GOT3 (cell line): ENCODE measurements at regions not wholly inside any gene's neighbourhood (a gene's known extent, or its start where the extent isn't known, plus 50 kb on each side); places are given as distances from the start of the nearest gene placed in this dataset.

ENCODE experiments used
- DNase-seq: peaks from one replicate; lab custom pipeline; 2025; ENCODE audit warnings: mixed read lengths; lab: John Stamatoyannopoulos, UW

DNA sequence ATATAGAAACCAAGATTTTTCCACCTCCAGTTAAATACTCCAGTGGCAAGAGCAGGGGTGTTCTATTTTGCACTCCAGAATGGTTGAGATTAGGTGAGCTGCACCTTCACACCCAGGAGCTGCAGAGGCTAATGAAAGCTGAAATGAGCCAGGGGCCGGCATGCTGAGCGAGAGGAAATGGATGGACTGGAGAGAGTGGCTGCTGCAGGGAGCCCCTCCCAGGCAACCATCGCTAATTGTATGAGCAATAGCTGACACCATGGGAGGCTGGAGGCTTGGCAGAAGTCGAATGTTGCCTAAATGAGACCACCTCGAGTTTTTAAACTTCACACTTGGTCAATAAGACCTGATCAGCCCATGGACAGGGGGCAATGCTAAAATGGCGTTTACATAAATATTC is 301.8 kb upstream of the TMPO start:
- no peak for DNase-seq

DNA sequence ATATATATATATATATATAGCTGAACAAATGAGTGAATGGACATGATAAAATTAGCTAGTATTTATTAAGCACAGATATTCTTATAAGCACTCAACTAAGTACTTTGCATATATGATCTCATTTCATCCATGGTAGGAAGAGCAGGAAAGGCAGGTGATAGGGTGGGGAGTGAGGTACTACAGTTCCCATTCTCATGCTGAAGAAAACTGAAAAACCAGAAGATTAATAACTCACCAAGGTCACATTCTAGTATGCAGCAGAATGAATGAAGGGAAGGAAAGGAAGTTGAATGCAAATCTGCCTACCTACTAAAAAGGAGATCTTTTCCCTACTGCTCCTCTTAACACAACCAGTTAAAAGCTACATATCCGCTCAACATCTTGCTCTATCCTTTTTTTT is 298.1 kb upstream of the TMPO start:
- DNase-seq = no peak

DNA sequence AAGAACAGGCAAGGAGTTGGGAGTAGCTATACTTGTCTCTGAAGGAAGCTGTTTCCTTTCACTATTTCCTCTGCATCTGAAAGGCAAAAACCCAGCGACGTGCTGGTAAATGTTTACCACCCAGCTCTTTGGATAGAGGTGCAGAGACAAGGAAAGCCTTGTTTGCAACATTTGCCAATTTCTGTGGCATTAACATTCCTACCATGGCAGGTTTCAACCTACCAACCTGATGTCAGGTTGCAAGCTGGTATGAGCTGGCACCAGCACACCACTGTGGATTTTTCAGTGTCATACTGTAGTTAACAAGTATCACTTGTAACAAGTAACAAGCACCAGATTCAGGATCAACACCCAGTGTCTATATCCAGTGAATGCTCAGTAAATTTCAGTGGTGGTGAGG is 294.8 kb upstream of the TMPO start:
- no peak for DNase-seq

DNA sequence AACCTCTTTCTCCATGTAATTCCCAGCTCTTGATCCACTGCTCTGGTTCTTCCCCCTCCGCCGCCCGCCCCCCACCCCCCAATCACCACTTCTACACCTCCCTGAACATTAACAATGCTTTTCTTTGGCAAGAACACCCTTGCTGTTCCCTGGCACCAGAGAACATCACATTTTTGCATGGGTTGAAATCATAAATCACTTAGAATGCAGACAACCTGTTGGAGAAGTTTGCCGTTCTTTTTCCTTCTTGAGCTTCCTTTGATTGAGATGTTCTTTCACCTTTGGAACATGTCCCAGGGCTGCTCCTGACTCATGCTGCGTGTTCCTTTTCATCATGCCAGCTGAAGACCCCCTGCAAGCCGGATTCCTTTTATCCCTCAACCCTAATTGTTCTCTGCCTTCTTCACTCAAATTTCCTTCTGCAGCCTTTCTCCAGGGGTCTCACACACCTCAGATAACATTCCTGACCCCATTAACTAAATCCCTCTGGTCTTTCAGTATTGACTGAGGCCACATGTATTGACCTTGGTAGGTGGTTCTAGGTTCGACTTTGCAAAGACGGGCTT is 294.1 kb upstream of the TMPO start:
- DNase-seq = no peak

DNA sequence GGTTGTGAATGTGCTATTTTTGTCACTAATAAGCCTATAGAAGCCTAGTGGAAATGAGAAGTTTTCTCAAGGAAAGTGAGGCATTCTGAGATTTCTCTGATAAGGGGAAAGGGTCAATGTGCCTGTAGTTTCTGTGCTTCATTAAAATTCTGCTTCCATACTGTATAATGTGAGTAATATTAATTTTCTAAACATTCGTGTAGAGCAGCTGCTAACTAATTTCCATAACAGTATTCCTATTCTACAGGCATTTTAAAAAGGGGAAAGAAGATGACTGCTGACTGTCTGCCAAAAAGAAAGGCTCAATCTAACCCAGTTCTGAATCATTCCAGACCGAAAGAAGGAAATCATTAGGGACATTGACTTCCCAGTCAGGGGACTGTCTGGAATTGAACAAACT is 293.3 kb upstream of the TMPO start:
- DNase-seq = no peak

DNA sequence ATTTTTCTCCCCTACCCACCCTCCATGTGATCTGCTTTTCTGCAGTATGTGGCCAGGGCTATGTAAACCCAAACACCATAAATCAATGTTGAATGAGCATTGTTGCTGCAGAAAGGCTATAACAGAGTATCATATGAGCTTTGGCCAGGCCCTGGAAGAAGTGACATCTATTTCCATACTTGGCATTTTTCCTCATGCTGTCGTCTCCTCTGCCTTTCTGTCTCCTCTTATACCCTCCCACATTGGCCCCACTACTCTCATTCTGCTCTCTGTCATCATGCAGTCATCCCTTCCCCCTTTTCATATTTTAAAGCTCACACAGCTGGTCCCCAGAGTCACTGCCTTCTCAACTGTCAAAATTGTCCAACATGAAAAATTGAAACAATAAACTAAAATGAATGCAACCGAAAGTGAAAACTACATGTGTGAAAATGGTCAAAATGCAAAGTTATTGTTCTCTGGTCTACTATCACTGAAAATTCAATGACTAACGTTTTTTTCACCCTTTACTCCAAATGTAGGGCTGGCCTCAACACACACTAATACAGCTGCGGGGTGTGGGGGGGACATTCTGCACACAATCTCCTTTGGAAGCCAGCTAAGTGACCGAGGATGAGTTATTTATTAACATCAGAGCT is 290.7 kb upstream of the TMPO start:
- no peak for DNase-seq

DNA sequence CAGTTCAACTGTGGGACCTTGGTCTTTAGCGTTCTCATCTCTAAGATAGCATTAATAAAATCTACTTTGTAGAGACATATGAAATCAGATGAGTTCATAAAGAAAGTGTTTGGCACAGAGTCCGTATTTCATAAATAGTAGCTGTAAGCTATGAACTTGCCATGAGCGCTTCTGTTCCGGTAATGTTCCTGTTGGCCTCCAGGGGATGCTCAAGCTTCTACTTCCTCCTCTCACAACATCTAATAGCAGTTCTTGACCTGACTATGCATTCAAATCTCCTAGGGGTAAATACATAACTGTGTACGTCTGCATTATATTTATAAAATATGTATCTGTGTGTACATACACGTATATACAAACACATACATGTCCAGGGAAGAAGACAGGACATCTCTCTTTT is 288.2 kb upstream of the TMPO start:
- DNase-seq = no peak

DNA sequence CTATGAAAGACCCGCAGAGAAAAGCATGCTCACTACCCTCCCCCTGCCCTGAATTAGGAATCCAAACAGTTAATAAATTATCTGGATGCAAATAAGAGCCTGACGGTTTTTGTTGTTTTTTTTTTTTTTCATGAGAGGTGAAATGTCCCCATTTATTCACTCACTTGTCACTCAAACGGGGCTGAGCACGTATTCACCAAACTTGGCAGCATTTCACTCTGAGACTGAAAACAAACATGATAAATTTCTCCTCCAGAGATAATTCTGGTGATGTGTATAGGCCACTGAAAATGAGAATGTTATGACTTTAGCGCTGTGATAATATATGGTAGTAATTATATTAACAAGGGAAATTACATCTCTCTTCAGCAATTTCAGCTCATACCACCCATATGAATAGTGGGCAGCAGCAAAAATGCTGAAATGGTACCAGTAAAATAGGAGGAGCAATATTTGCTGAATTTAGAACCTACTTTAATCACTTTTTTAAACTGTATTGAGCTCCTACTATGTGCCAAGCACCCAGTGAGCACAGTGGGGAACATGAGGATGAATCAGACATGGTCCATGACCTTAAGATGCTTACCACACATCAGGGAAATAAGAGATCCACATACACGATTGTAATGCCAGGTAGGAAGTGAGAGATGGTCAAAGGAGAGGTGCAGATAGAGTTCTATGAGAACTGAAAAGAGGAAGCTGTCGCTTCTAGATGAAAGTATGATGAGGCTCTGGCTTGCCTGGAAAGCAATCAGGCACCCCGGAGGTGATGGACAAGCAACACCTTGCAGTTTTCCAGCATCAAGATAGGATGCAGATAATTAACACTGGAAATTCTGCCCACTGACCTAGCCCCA is 286.5 kb upstream of the TMPO start:
- no peak for DNase-seq

DNA sequence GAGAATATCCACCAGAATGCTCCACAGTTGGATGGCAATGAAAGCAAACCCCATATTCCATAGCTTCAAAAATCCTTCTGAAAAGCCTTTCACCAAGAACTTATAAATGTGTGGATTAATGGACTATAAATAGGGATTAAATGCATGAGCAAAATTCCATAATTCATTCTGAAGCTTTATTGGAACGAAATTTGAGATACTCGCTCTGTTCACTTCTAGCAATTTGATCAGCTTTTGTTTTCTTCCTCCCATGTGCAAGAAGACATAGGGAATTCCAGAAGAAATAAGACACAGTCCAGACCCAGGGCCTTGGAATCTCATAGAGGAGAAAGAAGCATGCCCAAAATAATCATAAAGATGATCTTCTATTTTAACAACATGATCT is 285.9 kb upstream of the TMPO start:
- DNase-seq = no peak

DNA sequence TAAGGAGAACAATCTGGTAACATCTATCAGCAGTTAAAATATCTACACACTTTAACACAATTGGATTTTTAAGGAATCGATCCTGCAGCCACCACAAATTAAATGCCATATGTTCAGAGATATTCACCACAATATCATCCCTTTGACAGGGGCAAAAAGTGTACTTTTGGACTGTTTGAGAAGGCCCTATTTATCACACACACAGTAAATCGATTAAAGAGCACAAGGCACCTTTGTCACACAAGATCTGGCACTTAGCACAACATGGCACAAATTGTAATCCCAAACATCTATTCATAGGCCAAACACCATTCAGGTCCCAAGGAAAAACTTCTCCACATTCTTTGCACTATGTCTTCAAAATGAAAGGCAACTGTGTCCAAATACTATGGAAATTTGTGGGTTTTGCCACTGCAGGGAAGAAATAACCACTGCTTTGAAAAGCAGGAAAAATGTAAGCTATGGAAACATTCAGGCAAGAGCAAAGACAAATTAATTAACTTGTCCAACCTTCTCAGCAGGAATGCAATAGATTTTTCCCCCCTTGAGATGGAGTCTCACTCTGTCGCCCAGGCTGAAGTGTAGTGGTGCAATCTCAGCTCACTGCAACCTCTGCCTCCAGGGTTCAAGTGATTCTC is 282.5 kb upstream of the TMPO start:
- no peak for DNase-seq

DNA sequence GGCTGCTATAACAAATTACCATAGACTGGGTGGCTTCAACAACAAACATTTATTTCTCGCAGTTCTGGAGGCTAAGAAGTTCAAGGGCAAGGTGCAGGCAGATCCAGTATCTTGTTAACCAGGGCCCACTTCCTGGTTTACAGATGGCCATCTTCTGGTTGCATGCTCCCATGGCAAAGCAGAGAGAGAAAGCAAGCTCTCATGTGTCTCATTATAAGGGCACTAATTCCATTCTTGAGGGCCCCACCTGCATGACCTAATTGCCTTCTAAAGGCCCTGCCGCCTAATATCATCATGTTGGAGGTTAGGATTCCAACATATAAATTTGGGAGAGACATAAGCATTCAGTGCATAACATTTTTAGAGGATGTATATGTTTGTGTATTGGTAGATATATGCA is 280.1 kb upstream of the TMPO start:
- no peak for DNase-seq

DNA sequence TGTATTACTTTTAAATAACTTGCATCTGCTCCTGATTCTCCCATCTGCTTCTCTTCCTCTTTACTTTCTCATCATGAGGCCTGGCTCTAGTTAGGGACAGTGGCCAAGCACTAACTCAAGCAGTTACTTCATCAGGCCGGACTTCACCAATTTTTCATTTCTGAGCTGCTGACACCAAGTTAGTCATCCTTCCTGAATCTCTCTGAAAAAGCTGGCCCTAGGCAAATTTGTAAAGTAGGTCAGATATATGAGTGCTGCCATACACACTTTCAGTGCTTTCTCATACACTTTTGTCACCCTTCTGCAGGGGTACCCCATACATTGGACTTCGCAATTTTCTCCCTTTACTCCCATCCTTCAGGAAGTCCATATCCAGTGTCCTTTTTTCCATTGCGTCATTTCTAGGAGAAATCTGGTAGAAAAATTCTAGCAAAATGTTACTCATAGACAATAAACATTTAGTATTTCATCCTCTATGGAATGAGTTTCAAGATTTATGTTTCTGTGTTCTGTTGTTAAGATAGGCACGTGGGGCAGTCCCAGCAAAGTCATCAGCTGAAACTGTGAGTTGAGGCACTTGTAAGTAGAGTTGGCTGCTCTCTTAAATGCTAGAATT is 276.8 kb upstream of the TMPO start:
- DNase-seq = no peak

DNA sequence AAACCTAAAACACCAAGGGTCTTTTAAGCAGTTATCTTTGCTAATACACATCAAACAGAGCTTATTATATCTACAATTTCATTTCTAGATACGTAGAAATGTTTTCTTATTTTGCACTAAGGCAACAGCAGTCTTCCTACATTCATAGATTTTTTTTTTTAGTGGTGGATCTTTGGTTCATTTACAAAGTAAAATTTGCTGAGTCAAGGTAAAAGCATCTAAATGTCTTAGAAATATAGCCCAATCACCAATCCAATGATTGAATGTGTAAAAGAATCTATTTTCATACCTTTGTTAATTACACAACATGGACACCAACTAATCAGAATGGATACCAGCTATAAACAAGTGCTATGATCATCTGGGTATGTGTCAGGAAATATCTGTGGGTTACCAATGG is 272.2 kb upstream of the TMPO start:
- no peak for DNase-seq

DNA sequence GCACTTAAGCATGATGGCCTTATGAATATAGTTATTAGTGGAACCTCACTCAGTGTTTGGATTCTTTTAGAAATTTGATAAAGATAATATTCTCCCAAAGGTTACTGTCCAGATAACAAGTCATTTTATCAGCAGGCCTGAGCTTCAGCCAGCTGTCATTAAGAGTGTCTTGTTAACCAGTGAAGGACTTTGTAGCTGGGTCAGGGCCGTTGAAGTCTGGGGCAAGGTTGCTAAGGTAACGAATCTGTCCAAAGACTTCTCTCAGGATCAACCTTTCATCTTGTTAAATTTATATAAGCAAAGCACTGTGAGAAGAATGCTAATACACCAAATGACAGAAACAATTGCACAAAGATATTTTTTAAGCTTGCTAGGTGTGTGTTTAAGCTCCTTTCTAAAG is 271.3 kb upstream of the TMPO start:
- no peak for DNase-seq

DNA sequence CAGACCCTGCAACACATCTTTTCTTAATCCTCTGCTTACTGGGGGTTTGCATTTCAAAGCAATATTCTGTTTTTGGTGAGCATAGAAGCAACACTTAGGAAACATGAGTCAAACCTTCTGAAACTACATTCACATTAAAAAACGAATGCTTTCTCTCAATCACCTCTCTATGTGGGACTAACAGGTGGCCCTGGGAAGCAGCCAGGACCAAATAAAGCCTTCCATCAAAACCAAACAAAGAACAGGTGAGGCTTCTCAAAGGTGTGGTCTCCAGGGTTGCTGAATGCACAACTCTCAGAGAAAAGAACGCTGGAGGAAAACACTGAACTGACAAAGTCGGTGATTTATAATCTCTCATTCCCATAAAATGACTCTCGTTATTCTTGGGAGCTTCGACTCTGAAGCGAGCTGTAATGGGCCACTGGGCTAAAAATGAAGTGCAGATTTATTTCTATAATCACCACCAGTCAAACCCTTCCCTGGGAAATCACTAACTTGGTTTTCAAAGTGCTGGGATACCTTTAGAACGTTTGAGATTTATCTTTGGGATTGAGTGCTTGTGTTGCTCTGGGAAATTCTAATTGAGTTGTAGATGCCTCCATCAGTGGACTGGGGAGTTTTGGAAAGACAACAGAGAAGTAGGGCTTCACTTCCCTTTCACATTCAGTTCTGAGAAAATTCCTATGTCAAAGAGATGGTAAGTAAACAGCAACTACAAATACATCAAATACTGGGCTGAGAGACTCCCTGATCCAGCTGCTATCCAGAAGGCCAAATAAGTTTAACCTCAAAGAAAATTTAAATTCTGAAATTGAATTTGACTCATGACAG is 262.0 kb upstream of the TMPO start:
- DNase-seq = no peak

DNA sequence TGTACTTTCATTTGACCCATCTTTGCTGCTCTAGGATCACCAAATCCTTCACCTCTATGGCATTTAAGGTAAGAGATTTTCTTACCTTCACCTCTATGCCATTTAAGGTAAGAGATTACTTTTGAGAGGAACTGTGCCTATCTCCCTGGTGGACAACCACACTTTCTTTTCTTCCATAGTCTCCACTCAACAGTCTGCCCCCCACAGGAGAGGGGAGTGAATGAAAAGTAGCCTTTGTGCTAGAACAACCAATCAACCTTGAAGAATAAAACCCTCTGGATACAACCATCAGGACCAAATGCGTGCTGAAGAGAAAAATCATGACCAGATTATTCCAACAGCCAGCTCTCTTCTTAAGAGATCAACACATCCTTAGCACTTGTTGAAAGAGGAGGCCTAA is 258.6 kb upstream of the TMPO start:
- DNase-seq = no peak

DNA sequence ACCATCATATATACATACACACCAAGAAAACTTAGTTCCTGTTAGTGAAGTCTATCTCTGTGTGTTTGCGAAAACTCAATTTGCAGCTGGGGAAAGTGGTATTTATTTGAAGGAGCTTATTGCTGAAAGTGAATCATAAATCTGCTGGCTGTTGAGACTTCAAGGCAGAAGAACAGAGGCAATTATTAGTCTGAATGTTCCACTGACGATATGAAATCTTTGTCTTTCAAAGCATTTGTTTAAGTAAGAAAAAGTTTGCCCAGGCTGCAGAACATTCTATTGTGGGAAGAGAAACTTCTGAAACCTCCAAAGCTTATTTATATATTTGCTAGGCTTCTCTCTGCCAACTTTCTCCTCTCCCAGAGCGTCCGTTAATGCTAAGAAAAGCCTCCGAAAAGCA is 255.7 kb upstream of the TMPO start:
- DNase-seq = no peak

DNA sequence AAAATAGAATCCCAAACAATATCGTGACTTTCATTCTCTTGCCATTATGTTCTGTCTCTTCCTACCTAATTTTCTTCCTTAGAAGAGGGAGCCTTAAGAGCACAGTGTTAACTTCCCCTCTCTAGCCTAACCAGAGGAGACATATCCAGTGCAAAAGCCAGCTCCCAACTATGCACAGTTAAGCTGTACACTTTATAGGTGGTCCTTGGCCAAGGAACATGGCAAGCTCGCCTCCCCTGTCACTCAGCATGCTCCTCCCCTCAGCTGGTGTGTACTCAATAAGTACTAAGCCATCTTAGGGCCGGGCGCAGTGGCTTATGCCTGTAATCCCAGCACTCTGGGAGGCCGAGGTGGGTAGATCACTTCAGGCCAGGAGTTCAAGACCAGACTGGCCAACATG is 255.1 kb upstream of the TMPO start:
- no peak for DNase-seq

DNA sequence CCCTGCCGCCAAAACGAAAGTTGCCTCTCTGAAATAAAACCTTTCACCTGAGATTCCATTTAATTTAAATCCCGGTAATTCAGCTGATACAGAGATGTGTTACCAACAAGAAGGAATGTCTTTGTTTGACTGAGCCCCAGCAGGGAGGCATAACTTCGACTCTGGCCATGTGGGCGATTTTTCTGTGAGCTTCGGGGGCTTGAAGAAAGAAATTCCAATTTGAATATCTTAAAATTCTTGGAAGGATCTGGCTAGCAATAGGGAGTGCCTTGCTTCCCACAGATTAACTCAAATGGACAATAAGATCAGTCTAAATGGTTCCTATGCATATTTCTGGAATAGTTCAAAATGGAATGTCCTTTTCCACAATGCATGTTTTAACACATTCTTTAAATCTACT is 252.5 kb upstream of the TMPO start:
- no peak for DNase-seq

DNA sequence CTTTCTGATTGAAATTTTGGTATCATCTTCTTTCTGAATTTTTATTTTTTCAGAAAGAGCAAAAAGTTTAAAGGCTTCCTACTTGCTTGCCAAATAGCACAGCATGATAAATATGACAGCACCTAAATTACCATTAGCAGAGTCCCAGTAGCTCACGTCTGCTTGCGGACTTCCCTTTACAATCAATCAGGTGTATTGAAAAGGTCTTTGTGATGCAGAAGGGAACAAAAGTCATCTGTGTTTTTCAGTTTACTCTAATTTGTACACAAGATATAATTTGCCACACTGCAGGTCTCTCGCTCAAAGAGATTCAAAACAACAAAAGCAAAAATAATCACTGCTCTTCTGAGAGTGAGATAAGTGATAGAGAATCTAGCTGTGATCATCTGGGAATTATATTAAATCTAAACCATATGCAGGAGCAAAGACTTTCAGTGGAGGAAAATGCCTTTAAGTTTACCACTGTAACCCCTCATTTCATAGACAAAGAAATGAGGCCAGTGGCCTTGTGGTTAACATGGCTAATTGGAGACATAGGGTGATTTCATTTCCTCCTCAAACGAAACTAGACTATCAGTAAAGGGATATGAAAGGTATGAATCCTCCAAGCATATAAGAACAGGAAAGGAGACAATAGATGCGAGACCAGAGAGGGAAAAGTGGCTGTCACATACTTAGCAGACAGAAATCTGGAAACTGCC is 240.8 kb upstream of the TMPO start:
- no peak for DNase-seq

DNA sequence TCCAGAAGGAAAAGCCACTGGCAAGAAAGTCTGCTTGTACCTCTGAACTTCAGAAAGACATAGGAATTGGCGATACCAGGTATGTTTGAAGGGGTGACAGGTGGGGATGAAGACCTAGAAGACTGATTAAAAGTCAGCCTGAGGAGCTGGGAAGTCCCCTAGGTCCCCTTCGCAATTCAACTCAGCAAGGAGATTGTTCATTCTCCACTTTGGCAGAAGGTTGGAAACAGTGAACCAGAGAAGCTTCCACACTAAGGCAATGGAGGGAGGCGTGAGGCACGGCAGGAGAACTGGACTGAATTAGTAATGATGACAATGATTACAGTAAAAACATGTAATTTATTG is 240.3 kb upstream of the TMPO start:
- no peak for DNase-seq
